IPS-15b (cell line): ENCODE measurements at regions not wholly inside any gene's neighbourhood (a gene's known extent, or its start where the extent isn't known, plus 50 kb on each side); places are given as distances from the start of the nearest gene placed in this dataset.

Source experiments
- H3K27me3 ChIP-seq: one replicate; pipeline ENCODE4 v1.6.1; 2013; ENCODE audit warnings: low read length; ENCODE audit not compliant: control insufficient read depth, insufficient read depth
- H3K36me3 ChIP-seq: one replicate; pipeline ENCODE4 v1.6.1; 2013; ENCODE audit warnings: low read length; ENCODE audit not compliant: control insufficient read depth, insufficient read depth
- H3K4me1 ChIP-seq: one replicate; pipeline ENCODE4 v1.6.1; 2013; ENCODE audit warnings: mild to moderate bottlenecking, low read length; ENCODE audit not compliant: control insufficient read depth, insufficient read depth
- H3K4me3 ChIP-seq: one replicate; pipeline ENCODE4 v1.5.1; 2013; ENCODE audit warnings: low read depth, low read length
- H3K9ac ChIP-seq: one replicate; pipeline ENCODE4 v1.6.1; 2013; ENCODE audit warnings: low read depth, mild to moderate bottlenecking, low read length
- H3K9me3 ChIP-seq: one replicate; pipeline ENCODE4 v1.6.1; 2013; ENCODE audit warnings: mild to moderate bottlenecking, low read length; ENCODE audit not compliant: control insufficient read depth, insufficient read depth

DNA sequence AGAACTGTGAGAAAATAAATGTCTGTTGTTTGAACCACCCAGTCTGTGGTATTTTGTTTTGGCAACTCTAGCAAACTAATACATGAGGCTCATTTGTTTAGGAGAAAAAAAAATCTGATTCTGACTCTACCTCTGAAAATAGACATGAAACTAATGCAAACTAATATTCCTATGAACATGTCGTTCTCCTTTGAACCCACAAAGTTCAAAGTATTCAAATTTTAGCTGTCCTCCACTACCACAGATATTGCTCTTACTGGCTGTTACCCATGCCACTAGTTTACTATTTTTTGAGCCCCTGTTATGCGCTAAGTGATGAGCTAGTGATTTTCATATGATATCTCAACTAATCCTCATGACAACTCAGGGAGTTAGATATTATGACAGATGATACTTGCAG is 58.8 kb upstream of the ZNF804B start:
- Histone ChIP-seq H3K4me1 (no peaks in the 10 kb centered on the region), H3K36me3 (no peaks in the 10 kb centered on the region), H3K27me3 (no peaks in the 10 kb centered on the region), H3K4me3 (no peak overlapping the region), H3K9ac (no peak overlapping the region), H3K9me3 (no peaks in the 10 kb centered on the region)

DNA sequence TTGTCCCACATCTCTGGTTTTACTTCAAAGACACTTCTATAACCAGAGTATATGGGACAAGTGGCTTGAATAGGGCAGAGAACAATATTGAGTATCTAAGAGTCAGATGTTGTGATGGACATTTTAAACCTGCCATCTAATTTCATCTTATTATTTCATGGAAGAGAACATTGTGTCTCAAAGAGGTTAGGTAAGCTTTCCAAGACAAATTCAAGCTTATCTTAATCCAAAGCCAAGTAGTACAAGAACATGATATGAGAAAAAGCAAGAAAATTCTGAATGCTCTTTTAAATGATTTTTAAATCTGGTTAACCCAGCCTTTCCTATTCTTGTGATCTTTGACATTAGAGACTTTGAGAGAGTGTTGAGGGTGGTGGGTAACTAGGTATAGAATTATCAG is 65.3 kb upstream of the ZNF804B start:
- H3K9me3 ChIP-seq, result no peaks in the 10 kb centered on the region

DNA sequence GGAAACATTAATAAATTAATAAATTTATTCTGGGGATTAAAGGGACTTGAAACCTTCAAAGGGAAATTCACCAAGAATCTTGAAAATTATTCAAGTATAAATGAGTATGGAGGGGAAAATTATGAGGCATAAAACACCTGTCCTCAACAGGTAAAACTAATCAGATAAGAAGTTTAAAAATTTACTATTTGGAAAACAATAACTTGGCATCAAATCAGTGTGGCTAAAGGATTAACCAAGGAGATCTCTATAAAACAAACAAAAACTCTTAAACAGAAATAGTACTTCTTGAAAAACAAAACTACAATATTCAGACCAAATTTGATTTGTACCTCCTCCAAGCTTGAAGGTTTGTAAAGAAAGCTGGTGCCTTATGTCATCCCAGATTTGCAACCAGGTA is 66.4 kb upstream of the ZNF804B start:
- H3K4me3 ChIP-seq, result no peak overlapping the region
- H3K9me3 ChIP-seq, result no peaks in the 10 kb centered on the region
- H3K4me1 ChIP-seq, result peaks cover 3% of the 10 kb centered on the region
- H3K9ac ChIP-seq, result no peak overlapping the region
- H3K36me3 ChIP-seq, result no peaks in the 10 kb centered on the region
- H3K27me3 ChIP-seq, result no peaks in the 10 kb centered on the region

More for the DNA sequence above, 65.3 kb upstream of the ZNF804B start:
- peaks cover 3% of the 10 kb centered on the region for H3K4me1 ChIP-seq
- no peak overlapping the region for H3K4me3 ChIP-seq
- no peaks in the 10 kb centered on the region for H3K36me3 ChIP-seq
- no peaks in the 10 kb centered on the region for H3K27me3 ChIP-seq
- H3K9ac ChIP-seq, result no peak overlapping the region

DNA sequence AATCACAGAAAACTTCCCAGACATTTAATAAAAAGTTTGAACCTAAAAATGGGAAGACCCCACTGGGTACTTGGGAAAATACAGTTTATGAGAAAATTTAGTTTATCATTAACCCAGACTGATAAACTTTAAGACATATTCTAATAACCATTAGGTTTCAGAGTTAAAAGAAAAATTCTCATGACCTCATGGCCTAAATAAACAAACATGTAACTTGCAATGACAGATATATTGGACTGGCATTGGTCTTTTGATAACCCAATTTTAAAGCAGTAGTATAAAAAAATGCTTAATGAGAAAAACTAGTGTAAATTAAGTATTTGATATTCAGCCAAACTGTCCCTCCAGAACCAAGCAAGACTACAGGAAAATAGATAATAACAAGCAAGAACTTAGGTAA is 67.0 kb upstream of the ZNF804B start:
- no peaks in the 10 kb centered on the region for H3K27me3 ChIP-seq
- H3K36me3 ChIP-seq, result no peaks in the 10 kb centered on the region
- no peak overlapping the region for H3K4me3 ChIP-seq
- no peak overlapping the region for H3K9ac ChIP-seq
- no peaks in the 10 kb centered on the region for H3K9me3 ChIP-seq
- H3K4me1 ChIP-seq, result peaks cover 3% of the 10 kb centered on the region

DNA sequence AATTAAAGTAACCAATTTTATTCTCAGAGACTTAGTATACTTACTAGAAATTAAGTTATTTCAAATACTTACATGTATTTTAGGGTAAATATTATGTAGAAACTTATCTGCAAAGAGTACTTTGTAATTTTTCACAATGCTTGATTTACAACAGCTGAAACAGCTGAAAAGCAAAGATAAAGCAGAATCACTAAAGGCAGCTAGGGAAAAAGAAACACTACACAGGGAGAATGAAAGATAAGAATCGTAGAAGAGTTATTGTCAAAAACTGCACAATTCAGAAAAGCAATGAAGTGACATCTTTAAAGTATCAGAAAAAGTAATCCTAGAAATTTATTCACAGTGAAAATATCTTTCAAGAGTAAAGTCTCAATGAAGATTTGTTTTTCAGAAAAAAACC is 69.7 kb upstream of the ZNF804B start:
- Histone ChIP-seq H3K4me3 (no peak overlapping the region), H3K36me3 (no peaks in the 10 kb centered on the region), H3K27me3 (no peaks in the 10 kb centered on the region), H3K9ac (no peak overlapping the region), H3K9me3 (no peaks in the 10 kb centered on the region), H3K4me1 (peaks cover 3% of the 10 kb centered on the region)

- no peaks in the 10 kb centered on the region for H3K9me3 ChIP-seq
- no peak overlapping the region for H3K4me3 ChIP-seq
- peaks cover 3% of the 10 kb centered on the region for H3K4me1 ChIP-seq
- no peaks in the 10 kb centered on the region for H3K27me3 ChIP-seq
- no peak overlapping the region for H3K9ac ChIP-seq
- no peaks in the 10 kb centered on the region for H3K36me3 ChIP-seq
Observed at GRCh38 chr7:88688222-88688621, 71.3 kb upstream of the ZNF804B start.

DNA sequence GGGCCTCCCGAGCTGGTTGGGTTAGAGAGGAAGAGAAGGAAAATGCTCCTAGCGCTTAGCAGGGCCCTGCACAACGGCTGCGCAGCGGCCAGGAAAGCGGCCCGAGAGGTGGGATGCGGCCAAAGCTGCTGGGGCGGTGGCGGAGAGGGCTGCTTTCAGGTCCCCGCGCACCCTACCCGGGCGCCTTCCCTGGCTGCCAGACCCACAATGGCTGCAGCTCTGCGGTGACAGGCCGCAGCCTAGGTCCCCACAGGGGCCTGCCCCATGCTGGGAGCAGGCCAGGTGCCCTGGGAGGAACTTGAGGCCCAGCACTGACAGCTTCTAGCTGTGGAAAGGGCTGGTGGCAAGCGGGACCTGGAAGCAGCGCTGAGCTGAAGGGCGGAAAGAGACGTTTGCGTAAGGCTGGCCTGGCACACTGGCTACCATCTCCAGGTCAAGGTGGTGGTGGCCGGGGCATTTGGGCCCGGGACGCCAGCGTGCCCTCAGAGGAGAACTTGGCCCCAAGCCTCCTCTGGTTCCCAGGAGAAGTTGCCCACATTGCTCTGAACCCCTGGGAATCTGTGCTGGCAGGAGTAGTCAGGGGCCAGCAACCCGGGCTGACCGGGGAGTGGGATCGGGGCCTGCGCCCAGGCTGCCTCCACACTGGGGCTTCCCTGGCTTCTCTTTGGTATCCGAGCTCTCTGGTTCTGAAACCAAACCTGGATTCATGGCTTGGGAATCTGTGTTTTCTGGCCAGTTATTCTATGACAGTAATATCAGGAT is 72.9 kb upstream of the ZNF804B start:
- H3K9ac ChIP-seq, result no peak overlapping the region
- no peaks in the 10 kb centered on the region for H3K9me3 ChIP-seq
- H3K4me3 ChIP-seq, result no peak overlapping the region
- H3K4me1 ChIP-seq, result peaks cover 3% of the 10 kb centered on the region
- no peaks in the 10 kb centered on the region for H3K36me3 ChIP-seq
- no peaks in the 10 kb centered on the region for H3K27me3 ChIP-seq

DNA sequence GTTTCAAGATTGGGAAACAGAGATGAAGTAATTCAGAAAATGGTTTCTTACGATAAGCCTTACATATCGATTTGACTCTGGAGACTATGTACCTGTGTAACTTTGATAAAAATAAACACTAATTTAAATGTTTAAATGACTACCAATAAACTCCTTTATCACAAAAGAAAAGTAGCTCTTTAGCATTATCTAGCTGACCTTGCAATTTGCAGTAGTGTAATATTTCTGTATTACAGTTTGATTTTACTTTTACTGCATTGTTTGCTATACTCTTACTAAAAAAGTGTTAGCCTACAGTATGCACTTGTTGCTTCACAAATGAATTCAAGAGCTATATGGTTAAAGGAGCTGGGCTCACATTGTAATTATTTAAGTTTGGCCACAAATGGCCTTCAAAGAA is 77.8 kb upstream of the ZNF804B start:
- Histone ChIP-seq H3K9ac (no peak overlapping the region), H3K9me3 (no peaks in the 10 kb centered on the region), H3K4me1 (no peaks in the 10 kb centered on the region), H3K4me3 (no peak overlapping the region), H3K27me3 (no peaks in the 10 kb centered on the region), H3K36me3 (no peaks in the 10 kb centered on the region)

DNA sequence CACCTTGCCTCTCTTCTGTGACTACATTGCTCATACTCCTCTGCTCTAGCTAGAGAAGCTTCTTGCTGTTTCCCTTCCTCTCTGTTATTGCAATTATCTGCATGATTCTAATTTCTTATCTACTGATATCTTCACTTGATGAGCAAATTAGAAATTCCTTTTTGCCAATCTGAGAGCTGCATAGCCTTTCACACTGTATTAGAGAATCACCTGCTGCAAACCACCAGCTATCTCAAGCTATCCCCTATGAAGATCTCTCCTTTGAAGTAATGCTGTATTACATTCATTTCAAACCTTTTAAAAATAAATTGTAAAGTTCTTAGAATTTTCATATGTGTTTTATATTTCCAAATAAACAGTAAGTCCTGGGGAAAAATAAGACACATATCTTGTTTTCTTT is 89.0 kb upstream of the ZNF804B start:
- H3K27me3 ChIP-seq, result no peaks in the 10 kb centered on the region
- H3K9ac ChIP-seq, result no peak overlapping the region
- H3K9me3 ChIP-seq, result no peaks in the 10 kb centered on the region
- H3K4me1 ChIP-seq, result peaks cover 6% of the 10 kb centered on the region
- H3K36me3 ChIP-seq, result no peaks in the 10 kb centered on the region
- no peak overlapping the region for H3K4me3 ChIP-seq

GRCh38 chr7:88669913-88670312 is 89.6 kb upstream of the ZNF804B start:
- Histone ChIP-seq H3K9me3 (no peaks in the 10 kb centered on the region), H3K36me3 (no peaks in the 10 kb centered on the region), H3K9ac (no peak overlapping the region), H3K4me1 (peaks cover 11% of the 10 kb centered on the region), H3K4me3 (no peak overlapping the region), H3K27me3 (no peaks in the 10 kb centered on the region)

GRCh38 chr7:88668591-88668990 is 90.9 kb upstream of the ZNF804B start:
- no peak overlapping the region for H3K9ac ChIP-seq
- no peaks in the 10 kb centered on the region for H3K36me3 ChIP-seq
- H3K9me3 ChIP-seq, result no peaks in the 10 kb centered on the region
- H3K4me3 ChIP-seq, result no peak overlapping the region
- no peaks in the 10 kb centered on the region for H3K27me3 ChIP-seq
- H3K4me1 ChIP-seq, result peaks cover 16% of the 10 kb centered on the region

GRCh38 chr7:88666626-88667025 is 92.9 kb upstream of the ZNF804B start:
- Histone ChIP-seq H3K9ac (no peak overlapping the region), H3K36me3 (no peaks in the 10 kb centered on the region), H3K4me1 (peaks cover 16% of the 10 kb centered on the region), H3K4me3 (no peak overlapping the region), H3K9me3 (no peaks in the 10 kb centered on the region), H3K27me3 (no peaks in the 10 kb centered on the region)
